CD1c-positive myeloid dendritic cell (primary cell): ENCODE measurements at regions not wholly inside any gene's neighbourhood (a gene's known extent, or its start where the extent isn't known, plus 50 kb on each side); places are given as distances from the start of the nearest gene placed in this dataset.

Experiments
- DNase-seq: peaks from one replicate; pipeline ENCODE4 v3.0.0-alpha.2; 2016; ENCODE audit errors: extremely low spot score

DNA sequence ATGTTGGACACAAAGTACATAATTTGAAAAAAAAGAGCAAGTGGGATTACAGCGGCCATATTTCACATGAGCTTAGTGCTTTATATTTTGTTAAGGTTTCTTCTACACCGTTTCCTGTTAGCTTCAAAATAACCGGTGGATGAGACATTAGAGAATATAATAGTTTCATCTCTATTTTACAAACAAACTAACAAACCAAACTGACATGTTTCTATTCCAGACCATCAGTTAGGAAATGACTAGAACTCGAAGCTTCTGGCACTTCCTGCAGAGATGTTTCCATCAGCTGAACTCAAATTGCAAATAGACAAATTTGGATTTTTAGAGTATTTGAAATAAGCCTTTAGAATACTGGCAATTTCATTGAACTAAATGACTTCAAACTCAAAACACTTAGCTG lies 86.5 kb downstream of the MTRR start:
- DNase-seq: no peak

DNA sequence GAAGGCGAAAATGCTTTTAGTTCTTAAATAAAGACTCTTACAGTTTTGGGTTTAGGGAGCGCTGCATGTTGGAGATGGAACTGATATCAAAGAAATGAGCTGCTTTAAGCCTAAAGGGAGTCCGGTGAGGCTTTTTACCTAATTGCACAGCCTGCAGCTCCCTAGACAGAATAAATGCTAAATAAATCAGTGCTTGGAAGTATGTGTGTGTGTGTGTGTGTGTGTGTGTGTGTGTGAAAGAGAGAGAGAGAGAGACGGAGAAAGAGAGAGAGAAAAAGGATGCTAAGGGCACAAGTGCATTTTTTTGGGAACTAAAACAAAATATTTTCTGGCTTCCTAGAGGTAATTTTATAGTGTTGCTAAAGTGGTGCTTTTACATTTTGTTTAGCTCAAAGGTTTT lies 88.4 kb downstream of the MTRR start:
- no peak for DNase-seq

DNA sequence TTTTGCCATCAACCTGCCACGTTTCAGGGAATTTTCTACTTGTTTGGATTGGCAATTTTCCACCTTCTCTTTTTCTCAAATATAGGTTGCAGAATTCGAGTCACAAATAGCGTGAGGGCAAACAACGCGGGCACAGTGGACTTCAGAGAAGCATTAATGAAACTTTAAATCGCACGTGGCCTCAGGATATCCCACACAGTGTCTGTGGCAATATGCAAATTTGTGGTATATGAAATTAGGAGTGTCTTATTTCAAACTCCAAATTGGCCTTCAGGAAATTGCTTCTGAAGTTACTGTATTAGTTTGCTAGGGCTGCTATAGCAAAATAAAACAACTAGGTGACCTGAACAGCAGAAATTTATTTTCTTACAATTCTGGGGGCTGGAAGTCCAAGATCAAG lies 91.2 kb downstream of the MTRR start:
- DNase-seq: no peak

- no peak for DNase-seq
These were observed 92.6 kb downstream of the MTRR start for GRCh38 chr5:7961540-7961939.

GRCh38 chr5:7970816-7971215 lies 101.9 kb downstream of the MTRR start:
- no peak for DNase-seq

DNA sequence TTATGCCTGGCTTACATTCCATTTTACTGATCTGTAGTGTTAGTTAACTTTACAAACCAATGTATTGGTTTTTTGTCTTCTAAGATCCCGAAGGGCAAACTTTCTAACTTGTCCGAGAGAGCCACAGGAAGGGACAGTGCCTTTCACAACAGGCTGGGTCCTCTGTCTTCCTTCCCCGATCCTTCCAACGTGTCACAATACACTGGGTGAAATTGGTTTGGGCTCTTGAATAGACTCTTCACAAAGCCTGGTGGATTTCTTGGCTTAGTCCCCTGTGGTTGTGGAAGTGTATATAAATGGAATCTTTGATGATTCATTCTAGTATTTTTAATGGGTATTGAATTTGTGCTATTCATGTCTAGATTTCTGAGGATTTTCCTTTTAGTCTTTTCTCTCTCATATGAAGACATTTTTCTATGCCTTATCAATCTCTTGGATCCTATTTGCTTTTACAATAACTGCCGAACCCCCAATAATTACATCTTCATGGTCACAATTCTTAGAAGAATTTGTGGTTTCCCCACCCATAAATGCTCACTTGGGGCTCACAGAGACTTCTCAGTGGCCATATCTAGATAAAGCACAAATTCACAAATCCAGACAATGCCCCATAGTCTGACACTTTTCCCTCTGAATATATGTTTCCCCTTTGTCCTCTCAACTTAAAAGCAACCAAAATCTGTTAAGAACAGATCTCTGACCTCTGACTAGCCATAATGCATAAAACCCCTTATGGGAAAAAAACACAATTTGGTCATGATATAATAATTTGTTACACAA lies 107.7 kb downstream of the MTRR start:
- DNase-seq: no peak

- no peak for DNase-seq
These were observed 109.2 kb downstream of the MTRR start for GRCh38 chr5:7978114-7978513.

GRCh38 chr5:7978991-7979390 lies 110.0 kb downstream of the MTRR start:
- DNase-seq: no peak

GRCh38 chr5:7980881-7981280 lies 111.9 kb downstream of the MTRR start:
- DNase-seq: no peak

DNA sequence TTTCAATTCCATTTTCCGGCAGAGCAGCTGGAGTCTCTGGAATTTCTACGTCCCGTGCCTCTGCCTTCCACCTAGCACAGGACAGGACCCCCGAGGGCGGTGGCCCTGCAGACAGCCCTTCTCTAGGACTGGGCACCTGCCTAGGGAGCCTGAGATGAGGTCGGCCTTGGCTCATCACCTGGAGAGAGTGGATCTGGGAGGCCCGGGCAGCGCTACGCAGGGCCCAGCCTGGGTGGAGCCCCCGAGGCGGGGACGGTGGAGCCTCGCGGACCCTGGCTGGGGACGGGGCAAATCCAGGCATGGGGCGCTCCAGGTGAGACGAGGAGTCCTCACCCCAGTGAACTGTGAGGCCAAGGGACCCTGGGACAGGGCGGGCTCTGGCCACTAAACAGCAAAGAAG lies 114.5 kb downstream of the MTRR start:
- no peak for DNase-seq

GRCh38 chr5:7991125-7991821 lies 122.3 kb downstream of the MTRR start:
- no peak for DNase-seq

DNA sequence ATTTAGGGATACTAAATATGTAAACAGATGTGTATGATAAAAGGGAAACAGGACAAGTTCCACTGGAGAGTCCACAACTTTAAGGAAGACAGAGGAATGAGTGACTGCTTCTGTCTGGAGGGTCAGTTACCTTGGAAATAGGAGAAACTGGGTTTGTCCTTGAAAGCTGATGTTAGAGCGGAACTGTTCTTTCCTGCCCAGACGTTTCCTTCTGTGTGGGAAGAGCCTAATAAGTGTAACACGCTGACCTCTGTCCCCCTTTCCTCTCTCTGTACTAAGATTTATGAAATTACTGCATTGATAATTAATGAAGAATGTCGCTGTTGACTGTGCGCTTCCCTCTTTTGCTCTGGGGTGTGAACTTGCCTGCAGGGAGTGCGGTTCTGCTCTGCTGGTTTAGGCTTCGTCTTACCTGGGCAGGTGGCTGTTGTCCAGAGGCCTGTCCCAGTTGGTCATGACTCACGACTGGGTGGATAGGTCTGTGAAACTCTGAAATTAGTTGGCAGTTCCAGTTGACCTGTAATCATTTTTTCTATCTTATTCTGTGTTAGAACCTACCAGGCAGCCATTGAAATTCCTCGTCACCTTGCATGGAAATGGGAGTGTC lies 126.8 kb downstream of the MTRR start:
- DNase-seq: no peak

GRCh38 chr5:8005416-8005815 lies 136.5 kb downstream of the MTRR start:
- DNase-seq: no peak

DNA sequence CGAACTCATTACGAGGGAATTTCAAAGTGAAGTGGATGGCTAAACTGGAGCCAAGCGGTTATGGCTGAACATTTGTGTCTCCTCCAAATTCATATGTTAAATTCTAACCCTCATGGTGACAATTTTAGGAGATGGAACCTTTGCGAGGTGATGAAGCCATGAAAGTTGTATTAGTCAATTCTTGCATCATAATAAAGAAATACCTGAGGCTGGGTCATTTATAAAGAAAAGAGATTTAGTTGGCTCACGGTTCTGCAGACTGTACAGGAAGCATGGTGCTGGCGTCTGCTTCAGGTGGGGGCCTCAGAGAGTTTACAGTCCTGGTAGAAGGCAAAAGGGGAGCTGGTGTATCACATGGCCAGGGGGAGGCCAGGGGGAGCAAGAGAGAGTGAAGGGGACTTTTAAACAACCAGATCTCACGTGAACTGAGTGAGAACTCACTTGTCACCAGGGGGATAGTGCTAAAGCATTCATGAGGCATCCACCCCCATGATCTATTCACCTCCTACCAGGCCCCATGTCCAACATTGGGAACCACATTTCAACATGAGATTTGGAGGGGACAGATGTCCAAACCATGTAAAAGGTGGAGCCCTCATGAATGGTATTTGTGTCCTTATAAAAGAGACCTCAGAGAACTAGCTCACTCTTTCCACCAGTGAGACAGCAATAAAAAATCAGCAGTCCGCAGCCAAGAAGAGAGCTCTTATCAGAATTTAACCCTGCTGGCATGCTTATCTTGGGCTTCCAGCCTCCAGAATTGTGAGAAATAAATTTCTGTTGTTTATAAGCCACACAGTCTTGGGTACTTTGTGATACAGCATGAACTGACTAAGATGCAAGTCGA lies 143.4 kb downstream of the MTRR start:
- no peak for DNase-seq

GRCh38 chr5:8013948-8014710 lies 145.2 kb downstream of the MTRR start:
- no peak for DNase-seq

DNA sequence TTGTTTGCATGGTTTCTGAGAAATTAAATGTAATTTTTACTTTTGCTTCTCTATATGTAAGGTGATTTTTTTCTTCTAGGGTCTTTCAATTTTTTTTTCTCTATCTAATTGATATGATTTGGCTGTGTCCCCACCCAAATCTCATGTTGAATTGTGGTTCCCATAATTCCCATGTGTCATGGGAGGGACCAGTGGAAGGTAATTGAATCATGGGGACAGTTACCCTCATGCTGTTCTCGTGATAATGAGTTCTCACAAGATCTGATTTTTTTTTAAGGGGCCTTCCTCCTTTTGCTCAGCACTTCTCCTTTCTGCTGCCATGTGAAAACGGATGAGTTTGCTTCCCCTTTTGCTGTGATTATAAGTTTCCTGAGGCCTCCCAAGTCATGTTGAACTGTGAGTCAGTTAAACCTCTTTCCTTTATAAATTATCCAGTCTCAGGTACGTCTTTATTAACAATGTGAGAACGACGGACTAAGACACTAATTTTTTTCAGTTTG lies 150.8 kb downstream of the MTRR start:
- DNase-seq: peak; percentile 35

GRCh38 chr5:8020861-8021514 lies 152.0 kb downstream of the MTRR start:
- DNase-seq: no peak

DNA sequence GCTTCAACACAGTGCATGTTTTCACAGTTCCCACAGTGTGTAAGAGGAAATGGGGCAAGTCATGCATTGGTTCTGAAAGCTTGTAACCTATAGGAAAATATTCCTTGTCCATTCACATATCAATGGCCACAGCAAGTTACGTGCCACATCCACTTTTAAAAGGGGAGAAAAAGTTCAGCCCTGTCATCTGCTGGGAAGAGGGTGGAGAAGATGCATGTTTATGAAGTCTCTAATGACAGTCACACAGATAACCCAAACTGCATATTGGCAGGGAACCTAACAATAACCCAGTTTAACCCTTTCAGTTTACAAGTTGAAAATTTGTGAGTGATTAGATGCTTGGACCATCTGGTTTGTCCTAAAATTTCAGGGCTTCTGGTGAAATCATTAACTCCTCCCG lies 159.3 kb downstream of the MTRR start:
- no peak for DNase-seq

DNA sequence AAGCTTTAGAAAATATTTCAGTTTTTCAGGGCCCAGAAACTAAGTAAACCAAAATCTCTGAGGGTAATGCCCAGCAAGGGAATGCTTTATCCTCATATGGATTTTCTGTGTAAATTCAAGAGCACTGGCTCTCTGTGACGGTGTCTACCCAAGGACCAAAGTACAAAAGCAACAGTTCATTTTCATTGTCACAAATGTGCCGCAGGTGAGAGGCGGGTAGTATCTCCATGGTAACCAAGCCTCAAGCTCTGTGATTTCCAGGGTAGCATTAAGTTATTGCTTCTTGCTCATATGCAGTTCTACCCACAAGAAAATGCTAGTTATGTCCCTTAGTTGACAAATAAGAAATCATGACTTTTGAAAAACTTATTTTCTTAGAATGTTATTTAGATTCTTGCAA lies 164.3 kb downstream of the MTRR start:
- no peak for DNase-seq

DNA sequence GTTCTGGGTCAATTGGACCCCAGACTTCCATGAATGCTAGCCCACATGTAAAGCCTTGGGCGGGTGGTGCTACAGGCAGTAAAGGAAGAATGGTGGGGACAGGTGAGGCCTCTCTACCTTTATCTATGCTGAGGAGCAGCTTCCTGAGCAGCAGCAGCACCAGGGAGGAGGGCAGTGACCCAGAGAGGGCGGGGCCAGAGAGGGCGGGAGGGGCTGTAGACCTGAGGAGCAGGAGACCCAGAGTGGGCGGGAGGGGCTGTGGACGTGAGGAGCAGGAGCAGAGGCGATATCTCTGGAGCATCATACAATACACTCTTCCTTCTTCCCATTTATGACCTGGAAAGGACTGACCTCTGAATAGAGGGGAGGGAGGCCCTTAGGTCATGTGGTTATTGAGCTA lies 165.9 kb downstream of the MTRR start:
- DNase-seq: no peak

DNA sequence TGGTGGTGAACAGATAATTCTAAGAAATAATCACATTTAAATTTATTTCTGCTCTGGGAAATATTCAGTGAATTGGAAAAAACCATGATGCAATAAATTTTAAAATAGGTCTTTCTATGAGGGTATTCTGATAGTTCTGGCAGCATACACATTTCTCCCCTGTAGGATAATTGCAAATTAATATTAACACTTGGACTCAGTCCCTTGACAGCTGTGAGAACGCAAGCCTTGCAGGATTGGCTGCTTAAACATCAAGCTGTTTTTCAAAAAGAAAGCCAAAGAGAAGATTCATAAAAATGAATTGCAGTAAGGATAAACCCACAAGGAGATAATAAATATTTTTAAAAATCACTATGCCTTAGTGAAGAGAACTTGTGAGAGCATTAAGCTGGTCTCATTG lies 180.0 kb downstream of the MTRR start:
- DNase-seq: no peak
